ENCODE measurements at regions not wholly inside any gene's neighbourhood (a gene's known extent, or its start where the extent isn't known, plus 50 kb on each side); places are given as distances from the start of the nearest gene placed in this dataset.

DNA sequence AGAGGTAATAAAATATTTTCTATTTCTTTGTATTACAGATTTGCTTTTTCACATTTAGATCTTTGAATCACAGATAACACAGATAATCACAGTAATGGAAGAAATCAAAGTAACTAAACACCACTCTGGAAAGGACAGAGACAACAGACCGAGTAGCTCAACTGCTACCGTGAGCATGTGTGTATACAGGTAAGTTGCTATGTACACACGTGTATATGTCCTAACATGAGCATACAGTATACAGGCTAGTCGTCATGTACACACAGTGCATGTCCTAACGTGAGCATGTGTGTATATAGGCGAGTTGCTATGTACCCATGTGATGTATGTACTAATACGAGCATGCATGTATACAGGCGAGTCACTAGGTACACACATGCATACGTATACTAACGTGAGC, 379.0 kb downstream of the THBS2 start:
- H3K36me3 Mint-ChIP-seq (ENCODE audit: unreplicated experiment) = no peaks in the 10 kb centered on the region
- peaks cover 2% of the 10 kb centered on the region for H3K9me3 Mint-ChIP-seq (ENCODE audit: unreplicated experiment)
- peaks cover 6% of the 10 kb centered on the region for H3K27me3 Mint-ChIP-seq (ENCODE audit: unreplicated experiment)
- DNase-seq = no peak
- H3K27ac Mint-ChIP-seq (ENCODE audit: unreplicated experiment) = no peak overlapping the region
- H3K4me3 Mint-ChIP-seq (ENCODE audit: unreplicated experiment) = no peak overlapping the region
- H3K4me1 Mint-ChIP-seq (ENCODE audit: low read depth, unreplicated experiment) = peaks cover 12% of the 10 kb centered on the region
- TF ChIP-seq, protein P1, sequence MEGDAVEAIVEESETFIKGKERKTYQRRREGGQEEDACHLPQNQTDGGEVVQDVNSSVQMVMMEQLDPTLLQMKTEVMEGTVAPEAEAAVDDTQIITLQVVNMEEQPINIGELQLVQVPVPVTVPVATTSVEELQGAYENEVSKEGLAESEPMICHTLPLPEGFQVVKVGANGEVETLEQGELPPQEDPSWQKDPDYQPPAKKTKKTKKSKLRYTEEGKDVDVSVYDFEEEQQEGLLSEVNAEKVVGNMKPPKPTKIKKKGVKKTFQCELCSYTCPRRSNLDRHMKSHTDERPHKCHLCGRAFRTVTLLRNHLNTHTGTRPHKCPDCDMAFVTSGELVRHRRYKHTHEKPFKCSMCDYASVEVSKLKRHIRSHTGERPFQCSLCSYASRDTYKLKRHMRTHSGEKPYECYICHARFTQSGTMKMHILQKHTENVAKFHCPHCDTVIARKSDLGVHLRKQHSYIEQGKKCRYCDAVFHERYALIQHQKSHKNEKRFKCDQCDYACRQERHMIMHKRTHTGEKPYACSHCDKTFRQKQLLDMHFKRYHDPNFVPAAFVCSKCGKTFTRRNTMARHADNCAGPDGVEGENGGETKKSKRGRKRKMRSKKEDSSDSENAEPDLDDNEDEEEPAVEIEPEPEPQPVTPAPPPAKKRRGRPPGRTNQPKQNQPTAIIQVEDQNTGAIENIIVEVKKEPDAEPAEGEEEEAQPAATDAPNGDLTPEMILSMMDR (IDR thresholded peaks at IDR 0.05; ENCODE audit: partially characterized antibody, unreplicated experiment) = no peak

- Mint-ChIP-seq H3K27me3 (ENCODE audit: unreplicated experiment) (peaks cover 6% of the 10 kb centered on the region), H3K27ac (ENCODE audit: unreplicated experiment) (no peak overlapping the region), H3K9me3 (ENCODE audit: unreplicated experiment) (peaks cover 2% of the 10 kb centered on the region), H3K36me3 (ENCODE audit: unreplicated experiment) (no peaks in the 10 kb centered on the region), H3K4me1 (ENCODE audit: low read depth, unreplicated experiment) (peaks cover 12% of the 10 kb centered on the region), H3K4me3 (ENCODE audit: unreplicated experiment) (no peak overlapping the region)
- TF ChIP-seq, protein P1 (IDR thresholded peaks at IDR 0.05; ENCODE audit: partially characterized antibody, unreplicated experiment) = no peak
- DNase-seq = no peak
Observed at GRCh38 chr6:168873278-168874190, 380.1 kb downstream of the THBS2 start.

- Mint-ChIP-seq H3K36me3 (ENCODE audit: unreplicated experiment) (no peaks in the 10 kb centered on the region), H3K9me3 (ENCODE audit: unreplicated experiment) (peaks cover 2% of the 10 kb centered on the region), H3K27ac (ENCODE audit: unreplicated experiment) (no peak overlapping the region), H3K4me1 (ENCODE audit: low read depth, unreplicated experiment) (peaks cover 3% of the 10 kb centered on the region), H3K4me3 (ENCODE audit: unreplicated experiment) (no peak overlapping the region), H3K27me3 (ENCODE audit: unreplicated experiment) (peaks cover 6% of the 10 kb centered on the region)
- TF ChIP-seq, protein P1 (IDR thresholded peaks at IDR 0.05; ENCODE audit: partially characterized antibody, unreplicated experiment) = no peak
- DNase-seq = no peak
Observed at GRCh38 chr6:168871642-168872315, 381.9 kb downstream of the THBS2 start.

DNA sequence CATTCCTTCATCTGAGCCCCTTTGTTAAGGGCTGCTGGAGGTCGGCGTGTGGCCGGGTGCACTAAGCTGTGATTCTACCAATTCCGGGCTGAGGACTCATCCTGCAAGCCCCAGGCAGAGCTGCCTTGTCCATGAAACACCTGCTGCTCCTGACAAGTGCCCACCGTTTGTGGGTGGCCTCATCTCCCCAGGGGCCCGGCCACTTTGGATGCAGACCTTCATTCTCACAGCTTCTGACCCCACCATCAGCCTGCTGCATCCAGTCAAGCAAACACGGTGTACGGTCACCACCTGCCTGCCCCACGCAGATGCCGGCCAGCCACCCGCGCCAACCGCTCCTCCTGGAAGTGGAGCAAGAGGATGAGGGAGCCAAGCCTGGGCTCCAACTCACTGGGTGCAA, 382.7 kb downstream of the THBS2 start:
- Mint-ChIP-seq H3K27ac (ENCODE audit: unreplicated experiment) (no peak overlapping the region), H3K9me3 (ENCODE audit: unreplicated experiment) (peaks cover 2% of the 10 kb centered on the region)
- TF ChIP-seq, protein P1 (IDR thresholded peaks at IDR 0.05; ENCODE audit: partially characterized antibody, unreplicated experiment) = no peak

More for the DNA sequence above, 382.7 kb downstream of the THBS2 start:
- no peak for DNase-seq
- peaks cover 3% of the 10 kb centered on the region for H3K4me1 Mint-ChIP-seq (ENCODE audit: low read depth, unreplicated experiment)
- no peak overlapping the region for H3K4me3 Mint-ChIP-seq (ENCODE audit: unreplicated experiment)
- peaks cover 2% of the 10 kb centered on the region for H3K27me3 Mint-ChIP-seq (ENCODE audit: unreplicated experiment)
- no peaks in the 10 kb centered on the region for H3K36me3 Mint-ChIP-seq (ENCODE audit: unreplicated experiment)
